Mesendoderm (in vitro differentiated cells): ENCODE measurements at regions not wholly inside any gene's neighbourhood (a gene's known extent, or its start where the extent isn't known, plus 50 kb on each side); places are given as distances from the start of the nearest gene placed in this dataset.

Experiments
- DNase-seq: peaks from one replicate; pipeline ENCODE4 v3.0.0; 2013
- H2AK5ac ChIP-seq: 2 replicates; pipeline ENCODE4 v1.6.1; 2013; ENCODE audit warnings: low read length, inconsistent platforms
- H2BK120ac ChIP-seq: 2 replicates; pipeline ENCODE4 v1.6.1; 2013; ENCODE audit warnings: low read depth, mild to moderate bottlenecking, low read length, moderate library complexity, mixed read lengths
- H2BK15ac ChIP-seq: replicated peaks from 2 replicates; pipeline ENCODE4 v1.6.1; 2013; ENCODE audit warnings: low read depth, mild to moderate bottlenecking, moderate library complexity
- H2BK5ac ChIP-seq: 2 replicates; pipeline ENCODE4 v1.6.1; 2013; ENCODE audit warnings: low read length, inconsistent platforms
- H3K18ac ChIP-seq: 2 replicates; pipeline ENCODE4 v1.6.1; 2013; ENCODE audit warnings: mild to moderate bottlenecking, low read length, mixed read lengths
- H3K23ac ChIP-seq: one replicate; pipeline ENCODE4 v1.6.1; 2013; ENCODE audit warnings: low read length
- H3K27ac ChIP-seq: 2 replicates; pipeline ENCODE4 v1.5.1; 2013; ENCODE audit warnings: low read depth, mild to moderate bottlenecking, inconsistent platforms, low read length, moderate library complexity
- H3K27me3 ChIP-seq: 2 replicates; pipeline ENCODE4 v1.6.1; 2013; ENCODE audit warnings: low read length, control low read depth, mild to moderate bottlenecking, inconsistent platforms; ENCODE audit not compliant: insufficient read depth, poor library complexity
- H3K36me3 ChIP-seq: 2 replicates; pipeline ENCODE4 v1.6.1; 2013; ENCODE audit warnings: low read length, inconsistent platforms; ENCODE audit not compliant: control insufficient read depth, insufficient read depth
- H3K4ac ChIP-seq: one replicate; pipeline ENCODE4 v1.6.1; 2013; ENCODE audit warnings: low read depth, mild to moderate bottlenecking, low read length, moderate library complexity
- H3K4me1 ChIP-seq: 2 replicates; pipeline ENCODE4 v1.6.1; 2013; ENCODE audit warnings: low read depth, low read length, inconsistent platforms; ENCODE audit not compliant: control insufficient read depth
- H3K4me2 ChIP-seq: 2 replicates; pipeline ENCODE4 v1.6.1; 2013; ENCODE audit warnings: low read length
- H3K4me3 ChIP-seq: 2 replicates; pipeline ENCODE4 v1.5.1; 2013; ENCODE audit warnings: mild to moderate bottlenecking, low read length
- H3K56ac ChIP-seq: one replicate; pipeline ENCODE4 v1.6.1; 2013; ENCODE audit warnings: low read length
- H3K79me1 ChIP-seq: 2 replicates; pipeline ENCODE4 v1.6.1; 2013; ENCODE audit warnings: low read length, inconsistent platforms
- H3K79me2 ChIP-seq: 2 replicates; pipeline ENCODE4 v1.6.1; 2013; ENCODE audit warnings: mild to moderate bottlenecking, low read length; ENCODE audit not compliant: control insufficient read depth, insufficient read depth
- H3K9ac ChIP-seq: 2 replicates; pipeline ENCODE4 v1.6.1; 2013; ENCODE audit warnings: low read length, inconsistent platforms
- H4K5ac ChIP-seq: one replicate; pipeline ENCODE4 v1.6.1; 2013; ENCODE audit warnings: low read length
- H4K8ac ChIP-seq: one replicate; pipeline ENCODE4 v1.6.1; 2013; ENCODE audit warnings: low read depth, mild to moderate bottlenecking, control low read depth, low read length, moderate library complexity
- WGBS: extraction: QIAGEN DNeasy Blood & Tissue Kit; methylation state at CpG from one replicate; pipeline ENCODE4 v1.1.7; 2013; ENCODE audit warnings: low lambda C conversion rate, missing lambda C conversion rate; ENCODE audit not compliant: insufficient coverage; ENCODE audit errors: extremely low coverage; 5-methylcytosine and 5-hydroxymethylcytosine counted together

- H3K79me2 ChIP-seq: no peaks in the 10 kb centered on the region
- no peak overlapping the region for H3K27ac ChIP-seq
- no peak overlapping the region for H2BK120ac ChIP-seq
- H4K5ac ChIP-seq: no peak overlapping the region
- no peak overlapping the region for H3K9ac ChIP-seq
- H3K36me3 ChIP-seq: no peaks in the 10 kb centered on the region
- no peaks in the 10 kb centered on the region for H3K27me3 ChIP-seq
- H3K56ac ChIP-seq: no peak overlapping the region
- H4K8ac ChIP-seq: no peak overlapping the region
- H3K4ac ChIP-seq: no peak overlapping the region
- H3K79me1 ChIP-seq: no peaks in the 10 kb centered on the region
- H3K23ac ChIP-seq: no peak overlapping the region
- DNase-seq: no peak
- no peak overlapping the region for H2AK5ac ChIP-seq
- H2BK5ac ChIP-seq: no peak overlapping the region
- H2BK15ac ChIP-seq: no peak overlapping the region
- no peaks in the 10 kb centered on the region for H3K4me1 ChIP-seq
- no peak overlapping the region for H3K18ac ChIP-seq
- H3K4me2 ChIP-seq: no peak overlapping the region
- no CpG with 5 or more reads among the region's 3 CpGs for WGBS
- no peak overlapping the region for H3K4me3 ChIP-seq
Measured at GRCh38 chr6:66638518-66638917, 931.5 kb upstream of the EYS start.

GRCh38 chr6:66638099-66638498 lies 931.1 kb upstream of the EYS start:
- H3K27me3 ChIP-seq: no peaks in the 10 kb centered on the region

GRCh38 chr6:66628917-66629316 lies 921.9 kb upstream of the EYS start:
- H3K56ac ChIP-seq: no peak overlapping the region
- H3K79me1 ChIP-seq: no peaks in the 10 kb centered on the region
- H3K23ac ChIP-seq: no peak overlapping the region
- H3K4me3 ChIP-seq: no peak overlapping the region
- no peak for DNase-seq
- H3K18ac ChIP-seq: no peak overlapping the region
- H2AK5ac ChIP-seq: no peak overlapping the region
- H3K4me2 ChIP-seq: no peak overlapping the region
- no peaks in the 10 kb centered on the region for H3K79me2 ChIP-seq
- H2BK15ac ChIP-seq: no peak overlapping the region
- no peak overlapping the region for H4K5ac ChIP-seq
- H4K8ac ChIP-seq: no peak overlapping the region
- H3K4me1 ChIP-seq: no peaks in the 10 kb centered on the region
- H2BK120ac ChIP-seq: no peak overlapping the region
- no peaks in the 10 kb centered on the region for H3K36me3 ChIP-seq
- H3K27ac ChIP-seq: no peak overlapping the region
- no peaks in the 10 kb centered on the region for H3K27me3 ChIP-seq
- no peak overlapping the region for H3K9ac ChIP-seq
- H3K4ac ChIP-seq: no peak overlapping the region
- H2BK5ac ChIP-seq: no peak overlapping the region

More at GRCh38 chr6:66638099-66638498, 931.1 kb upstream of the EYS start:
- no peak overlapping the region for H3K4me2 ChIP-seq
- H3K4me1 ChIP-seq: no peaks in the 10 kb centered on the region
- no peak overlapping the region for H3K9ac ChIP-seq
- H3K56ac ChIP-seq: no peak overlapping the region
- H3K79me2 ChIP-seq: no peaks in the 10 kb centered on the region
- H2BK15ac ChIP-seq: no peak overlapping the region
- WGBS: no CpG with 5 or more reads among the region's 5 CpGs
- DNase-seq: no peak
- H3K27ac ChIP-seq: no peak overlapping the region
- no peak overlapping the region for H4K8ac ChIP-seq
- no peak overlapping the region for H3K18ac ChIP-seq
- no peaks in the 10 kb centered on the region for H3K79me1 ChIP-seq
- no peak overlapping the region for H3K4ac ChIP-seq
- no peaks in the 10 kb centered on the region for H3K36me3 ChIP-seq
- H4K5ac ChIP-seq: no peak overlapping the region
- H2AK5ac ChIP-seq: no peak overlapping the region
- no peak overlapping the region for H3K23ac ChIP-seq
- H2BK120ac ChIP-seq: no peak overlapping the region
- H2BK5ac ChIP-seq: no peak overlapping the region
- H3K4me3 ChIP-seq: no peak overlapping the region

GRCh38 chr6:66623050-66623449 lies 916.0 kb upstream of the EYS start:
- Histone ChIP-seq H2BK5ac (no peak overlapping the region), H4K5ac (no peak overlapping the region), H3K18ac (no peak overlapping the region), H3K4ac (no peak overlapping the region), H2BK15ac (no peak overlapping the region), H3K27ac (no peak overlapping the region), H3K56ac (no peak overlapping the region), H3K79me2 (no peaks in the 10 kb centered on the region), H3K79me1 (no peaks in the 10 kb centered on the region), H2BK120ac (no peak overlapping the region), H3K4me2 (no peak overlapping the region), H3K4me3 (no peak overlapping the region), H2AK5ac (no peak overlapping the region), H4K8ac (no peak overlapping the region), H3K23ac (no peak overlapping the region), H3K9ac (no peak overlapping the region), H3K27me3 (no peaks in the 10 kb centered on the region), H3K4me1 (no peaks in the 10 kb centered on the region), H3K36me3 (no peaks in the 10 kb centered on the region)
- WGBS: no CpG with 5 or more reads among the region's 1 CpG
- no peak for DNase-seq

GRCh38 chr6:66605971-66606370 lies 898.9 kb upstream of the EYS start:
- Histone ChIP-seq H3K36me3 (no peaks in the 10 kb centered on the region), H3K27ac (no peak overlapping the region), H3K9ac (no peak overlapping the region), H3K4ac (no peak overlapping the region), H3K4me1 (no peaks in the 10 kb centered on the region), H3K56ac (no peak overlapping the region), H2BK15ac (no peak overlapping the region), H3K27me3 (no peaks in the 10 kb centered on the region), H3K18ac (no peak overlapping the region), H2BK120ac (no peak overlapping the region), H4K5ac (no peak overlapping the region), H3K79me2 (no peaks in the 10 kb centered on the region), H3K79me1 (no peaks in the 10 kb centered on the region), H3K4me3 (no peak overlapping the region), H4K8ac (no peak overlapping the region), H3K4me2 (no peak overlapping the region), H3K23ac (no peak overlapping the region), H2BK5ac (no peak overlapping the region), H2AK5ac (no peak overlapping the region)
- DNase-seq: no peak
- WGBS: no CpG with 5 or more reads among the region's 1 CpG

- Histone ChIP-seq H3K4me3 (no peak overlapping the region), H3K18ac (no peak overlapping the region), H3K23ac (no peak overlapping the region), H2AK5ac (no peak overlapping the region), H2BK5ac (no peak overlapping the region), H3K56ac (no peak overlapping the region), H4K8ac (no peak overlapping the region), H4K5ac (no peak overlapping the region), H3K27ac (no peak overlapping the region), H3K4me2 (no peak overlapping the region), H3K9ac (no peak overlapping the region), H3K79me1 (no peaks in the 10 kb centered on the region), H3K79me2 (no peaks in the 10 kb centered on the region), H3K27me3 (no peaks in the 10 kb centered on the region), H3K4me1 (no peaks in the 10 kb centered on the region), H3K4ac (no peak overlapping the region), H2BK15ac (no peak overlapping the region), H3K36me3 (no peaks in the 10 kb centered on the region), H2BK120ac (no peak overlapping the region)
- DNase-seq: no peak
Measured at GRCh38 chr6:66605011-66605410, 898.0 kb upstream of the EYS start.
